Heart left ventricle (tissue), 16 donors: ENCODE measurements at regions not wholly inside any gene's neighbourhood (a gene's known extent, or its start where the extent isn't known, plus 50 kb on each side); places are given as distances from the start of the nearest gene placed in this dataset.
A peak's percentile ranks its signal among the peaks of the same experiment; 100 is the strongest.
"Not testable (repeated sequence)": the region's sequence is repeated elsewhere in the genome, so short reads cannot be mapped to it uniquely, and the experiment has no call there.

Experiments used
- ATAC-seq, 4 donors: fragments of 200-7000 bp; cut with Tn5 transposase; one replicate each; pipeline ENCODE4 v1.9.1; 2020 to 2022; ENCODE audit warnings: moderate library complexity in 4 of 4, mild to moderate bottlenecking in 3 of 4, moderate number of reproducible peaks in 1 of 4
- DNase-seq, 5 donors: peaks; one replicate each; pipeline ENCODE4 v3.0.0-alpha.2; 2020
- H3K27ac ChIP-seq, 12 donors: fragments of 200-600 bp; sonication (generic) in 4 of 12; one replicate each; pipeline versions ENCODE4 v1.5.0 to v1.8.0; 2016 to 2022; ENCODE audit warnings: mild to moderate bottlenecking in 2 of 12
- H3K27me3 ChIP-seq, 9 donors: fragments of 200-600 bp; sonication (generic) in 2 of 9; one replicate each; pipeline versions ENCODE4 v1.5.1 to v1.8.0; 2016 to 2022; ENCODE audit warnings: mild to moderate bottlenecking in 3 of 9
- H3K36me3 ChIP-seq, 9 donors: fragments of 200-600 bp; sonication (generic) in 2 of 9; one replicate each; pipeline versions ENCODE4 v1.5.0 to v1.8.0; 2018 to 2022; ENCODE audit warnings: mild to moderate bottlenecking in 2 of 9
- H3K4me1 ChIP-seq, 12 donors: fragments of 200-600 bp; sonication (generic) in 4 of 12; one replicate each; pipeline versions ENCODE4 v1.5.0 to v1.8.0; 2016 to 2022; ENCODE audit warnings: mild to moderate bottlenecking in 3 of 12
- H3K4me3 ChIP-seq, 12 donors: fragments of 200-600 bp; sonication (generic) in 4 of 12; one replicate each; pipeline versions ENCODE4 v1.5.0 to v1.8.0; 2017 to 2022; ENCODE audit warnings: mild to moderate bottlenecking in 9 of 12, moderate library complexity in 4 of 12
- H3K9me3 ChIP-seq, 12 donors: fragments of 200-600 bp; sonication (generic) in 4 of 12; one replicate each; pipeline versions ENCODE4 v1.5.0 to v1.8.0; 2016 to 2022; ENCODE audit warnings: mild to moderate bottlenecking in 1 of 12
- CTCF ChIP-seq, 12 donors: fragments of 200-600 bp; sonication (generic) in 4 of 12; IDR thresholded peaks; one replicate each; pipeline versions ENCODE4 v1.5.0 to v1.8.0; 2018 to 2022; ENCODE audit warnings: antibody characterized with exemption in 12 of 12, mild to moderate bottlenecking in 5 of 12
- POLR2A ChIP-seq, 2 donors: fragments of 450-650 bp; IDR thresholded peaks; one replicate each; pipeline ENCODE4 v1.6.1; 2017; ENCODE audit warnings: antibody characterized with exemption in 2 of 2, mild to moderate bottlenecking in 2 of 2, moderate library complexity in 2 of 2
- WGBS, 4 donors: extraction: QIAGEN DNeasy Blood & Tissue Kit in 2 of 4; methylation state at CpG; one replicate each; pipeline versions ENCODE4 v1.1.5 to v1.1.7; 2013 to 2018; 5-methylcytosine and 5-hydroxymethylcytosine counted together
- intact Hi-C, 10 donors: fragments of 100-400 bp; cut with DNase I; formaldehyde crosslinking; loops; one replicate each; pipeline versions ENCODE4 v1.11.1 to v1.14.2; 2022
- donor health status: ischemic (EF 13 %, LVEDD 7.1; RV severe dilation, severe dysfunction).
- donor health status: healthy with polysubstance abuse.
- donor health status: DM: no; HTN: yes; CAD: no.
- donor health status: DM: no; HTN: no; CAD: no.
- donor health status: ischemic (EF 25% LVEDD 6.9; RV normal size, moderate dysfunction).
- donor health status: ischemic (EF 25% LVEDD 5.7; RV mildly dilated, moderate dysfunction).
- donor health status: healthy.
- donor health status: DM: yes; HTN: yes; CAD: no.
- donor health status: ischemic (EF 35%, LVEDD 5.7; RV mildly dilated, moderate dysfunction).
- donor health status: nonischemic (EF 11% LVEDD 7.7; RV severe dilation, severe dysfunction).
- donor health status: DM: yes; HTN: yes; CAD: no.
- donor health status: PGD.
- donor health status: ischemic (EF 29% LVEDD 5.4; RV normal size, mild dysfunction).
- donor health status: nonischemic (EF 23%, LVEDD 6.1; RV moderate dilation, normal function).

- Histone ChIP-seq H3K9me3 (no peaks in the 10 kb centered on the region), H3K4me3 (no peak overlapping the region), H3K27ac (no peak overlapping the region), H3K27me3 (no peaks in the 10 kb centered on the region), H3K36me3 (no peaks in the 10 kb centered on the region), H3K4me1 (peaks cover 0 to 15% (median 0%) of the 10 kb centered on the region in 12 donors)
- ATAC-seq (no peak), DNase-seq (no peak)
- TF ChIP-seq CTCF (IDR thresholded peaks at IDR 0.05) (no peak), POLR2A (IDR thresholded peaks at IDR 0.05) (no peak)
- intact Hi-C loops = no loop called here
- 23 to 34% (median 28%) methylated on average over 1 of the region's 1 CpG for WGBS, 4 donors
These were observed 264.7 kb downstream of the PTH2R start for GRCh38 chr2:208671284-208671683.

GRCh38 chr2:208671886-208672680, 265.5 kb downstream of the PTH2R start:
- no peak for TF ChIP-seq POLR2A (IDR thresholded peaks at IDR 0.05)
- no peak for TF ChIP-seq CTCF (IDR thresholded peaks at IDR 0.05)
- no peak for DNase-seq
- Histone ChIP-seq H3K4me3 (no peak overlapping the region), H3K4me1 (peaks cover 0 to 15% (median 0%) of the 10 kb centered on the region in 12 donors), H3K36me3 (no peaks in the 10 kb centered on the region), H3K9me3 (no peaks in the 10 kb centered on the region), H3K27ac (no peak overlapping the region), H3K27me3 (no peaks in the 10 kb centered on the region)
- 71 to 76% (median 75%) methylated on average over 4 of the region's 4 CpGs for WGBS, 4 donors
- intact Hi-C loops = no loop called here
- ATAC-seq = no peak

- no peak for DNase-seq
- no peak for ATAC-seq
- Histone ChIP-seq H3K4me1 (peaks cover 0 to 15% (median 0%) of the 10 kb centered on the region in 12 donors), H3K27me3 (no peaks in the 10 kb centered on the region), H3K4me3 (no peak overlapping the region), H3K27ac (no peak overlapping the region), H3K36me3 (no peaks in the 10 kb centered on the region), H3K9me3 (no peaks in the 10 kb centered on the region)
- no peak for TF ChIP-seq POLR2A (IDR thresholded peaks at IDR 0.05)
- TF ChIP-seq CTCF (IDR thresholded peaks at IDR 0.05) = no peak
- intact Hi-C loops = no loop called here
- WGBS, 4 donors = 85 to 92% (median 89%) methylated on average over 3 of the region's 3 CpGs
These were observed 267.0 kb downstream of the PTH2R start for GRCh38 chr2:208673631-208674030.

GRCh38 chr2:208674919-208675318, 268.3 kb downstream of the PTH2R start:
- WGBS, 4 donors = 54 to 71% (median 66%) methylated on average over 2 of the region's 2 CpGs
- ATAC-seq (no peak), DNase-seq (peak in 1 of 5 donors; percentile 7)
- TF ChIP-seq POLR2A (IDR thresholded peaks at IDR 0.05) (no peak), CTCF (IDR thresholded peaks at IDR 0.05) (no peak)
- Histone ChIP-seq H3K4me1 (peaks cover 0 to 15% (median 0%) of the 10 kb centered on the region in 12 donors), H3K4me3 (no peak overlapping the region), H3K36me3 (no peaks in the 10 kb centered on the region), H3K27me3 (no peaks in the 10 kb centered on the region), H3K9me3 (no peaks in the 10 kb centered on the region), H3K27ac (peak overlapping the region in 1 of 12 donors; percentile 49)
- intact Hi-C loops = no loop called here

- intact Hi-C loops, H3K27me3 ChIP-seq, H3K4me1 ChIP-seq, DNase-seq, ATAC-seq, H3K27ac ChIP-seq, H3K4me3 ChIP-seq, H3K36me3 ChIP-seq: not testable (repeated sequence)
- H3K9me3 ChIP-seq = peaks cover 0 to 27% (median 0%) of the 10 kb centered on the region in 12 donors
- whole genome bisulfite sequencing, 4 donors = 90 to 95% (median 94%) methylated on average over 10 to 13 of the region's 13 CpGs
These were observed 279.3 kb downstream of the PTH2R start for GRCh38 chr2:208685929-208686328.
